GM21447 (cell line): ENCODE measurements at regions not wholly inside any gene's neighbourhood (a gene's known extent, or its start where the extent isn't known, plus 50 kb on each side); places are given as distances from the start of the nearest gene placed in this dataset.

Source experiments
- ATAC-seq: cut with Tn5 transposase; IDR thresholded peaks from one replicate; pipeline ENCODE4 v1.9.1; 2021; ENCODE audit not compliant: unreplicated experiment

- ATAC-seq: no peak
These were observed 50.0 kb upstream of the ADA2 start for GRCh38 chr22:17269224-17269606.
